Activated CD8-positive, alpha-beta T cell treated with anti-CD3 and anti-CD28 coated beads, Interleukin-2, amount 10 ng/mL, durations not matched to agents 7 days and 5 days (primary cell): ENCODE measurements at regions not wholly inside any gene's neighbourhood (a gene's known extent, or its start where the extent isn't known, plus 50 kb on each side); places are given as distances from the start of the nearest gene placed in this dataset.

Experiments used
- ATAC-seq: fragments of 150-1000 bp; cut with Tn5 transposase; one replicate; pipeline ENCODE4 v1.10.0; 2021; ENCODE audit warnings: moderate library complexity
- CTCF ChIA-PET: fragments of 350-600 bp; sonication (Branson Sonifier 250); formaldehyde crosslinking; loops from one replicate; lab custom pipeline; 2021; ENCODE audit warnings: antibody characterized with exemption; lab: Charles Lee
- POLR2A ChIA-PET: fragments of 350-600 bp; sonication (Branson Sonifier 250); formaldehyde crosslinking; loops from one replicate; lab custom pipeline; 2021; ENCODE audit warnings: antibody characterized with exemption; lab: Charles Lee
- DNase-seq: peaks from one replicate; pipeline ENCODE4 v3.0.0-alpha.2; 2020
- H3K27ac Mint-ChIP-seq: one replicate; pipeline ENCODE4 v1.8.0; 2021; ENCODE audit warnings: mild to moderate bottlenecking, mixed read lengths
- H3K27me3 Mint-ChIP-seq: one replicate; pipeline ENCODE4 v1.8.0; 2021; ENCODE audit warnings: low read depth, mixed read lengths
- H3K36me3 Mint-ChIP-seq: one replicate; pipeline ENCODE4 v1.8.0; 2021; ENCODE audit warnings: low read depth, mixed read lengths
- H3K4me1 Mint-ChIP-seq: one replicate; pipeline ENCODE4 v1.8.0; 2021; ENCODE audit warnings: low read depth, mixed read lengths
- H3K4me3 Mint-ChIP-seq: one replicate; pipeline ENCODE4 v1.8.0; 2021; ENCODE audit warnings: mild to moderate bottlenecking, mixed read lengths
- H3K9me3 Mint-ChIP-seq: one replicate; pipeline ENCODE4 v1.8.0; 2022; ENCODE audit warnings: mixed read lengths; ENCODE audit not compliant: insufficient read depth

DNA sequence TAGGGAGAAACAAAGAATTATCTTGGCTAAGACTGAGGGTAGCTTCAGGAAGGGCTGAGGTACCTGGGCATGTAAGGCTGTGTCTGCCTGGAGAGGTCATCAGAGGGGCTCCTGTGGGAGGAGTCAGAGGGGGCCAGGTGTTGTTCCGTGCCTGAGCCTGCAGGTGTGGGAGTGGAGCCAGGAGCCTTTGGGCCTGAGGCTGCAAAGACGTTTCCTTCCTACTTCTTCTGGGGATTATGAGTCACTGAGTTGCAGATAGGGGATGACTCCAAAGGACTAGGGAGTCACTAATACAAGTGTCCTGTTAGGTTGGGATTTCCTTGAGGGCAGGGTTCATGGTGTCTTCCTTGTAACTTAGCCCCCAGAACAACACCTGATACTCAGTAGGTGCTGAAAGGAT, 391.1 kb downstream of the ARHGEF28 start:
- H3K9me3 Mint-ChIP-seq: no peaks in the 10 kb centered on the region
- ChIA-PET CTCF (no interaction called here), POLR2A (no interaction called here)
- DNase-seq (no peak), ATAC-seq (no peak)
- no peaks in the 10 kb centered on the region for H3K4me1 Mint-ChIP-seq
- no peak overlapping the region for H3K4me3 Mint-ChIP-seq
- H3K27ac Mint-ChIP-seq: no peak overlapping the region
- no peaks in the 10 kb centered on the region for H3K36me3 Mint-ChIP-seq
- H3K27me3 Mint-ChIP-seq: no peaks in the 10 kb centered on the region

- H3K36me3 Mint-ChIP-seq: no peaks in the 10 kb centered on the region
- no peak overlapping the region for H3K4me3 Mint-ChIP-seq
- H3K27ac Mint-ChIP-seq: no peak overlapping the region
- ChIA-PET POLR2A (no interaction called here), CTCF (no interaction called here)
- ATAC-seq: no peak
- H3K27me3 Mint-ChIP-seq: no peaks in the 10 kb centered on the region
- no peak for DNase-seq
- no peaks in the 10 kb centered on the region for H3K4me1 Mint-ChIP-seq
- no peaks in the 10 kb centered on the region for H3K9me3 Mint-ChIP-seq
These were observed 390.4 kb downstream of the ARHGEF28 start for GRCh38 chr5:74016373-74016772.

DNA sequence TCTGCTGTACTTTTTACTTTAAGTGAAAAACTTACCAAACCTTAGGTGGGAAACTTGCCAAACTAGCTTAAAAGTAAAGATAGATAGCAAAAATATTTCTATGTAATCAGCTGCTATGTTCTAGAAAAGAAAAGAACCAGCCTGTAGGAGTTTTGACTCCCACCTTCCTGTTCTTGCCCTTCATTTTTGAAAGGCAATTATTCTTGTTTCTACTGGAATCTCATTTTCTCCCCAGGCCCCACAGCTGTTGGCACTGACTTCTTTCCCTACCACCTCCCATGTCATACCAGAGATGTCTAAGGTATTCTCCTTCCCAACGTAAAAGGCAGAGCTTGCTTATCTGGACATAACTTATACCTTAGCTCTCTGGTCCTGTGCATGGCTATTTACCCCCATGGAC, 389.7 kb downstream of the ARHGEF28 start:
- Mint-ChIP-seq H3K4me3 (no peak overlapping the region), H3K27me3 (no peaks in the 10 kb centered on the region), H3K9me3 (no peaks in the 10 kb centered on the region), H3K4me1 (no peaks in the 10 kb centered on the region), H3K27ac (no peak overlapping the region), H3K36me3 (no peaks in the 10 kb centered on the region)
- ChIA-PET CTCF (no interaction called here), POLR2A (no interaction called here)
- no peak for ATAC-seq
- DNase-seq: no peak

DNA sequence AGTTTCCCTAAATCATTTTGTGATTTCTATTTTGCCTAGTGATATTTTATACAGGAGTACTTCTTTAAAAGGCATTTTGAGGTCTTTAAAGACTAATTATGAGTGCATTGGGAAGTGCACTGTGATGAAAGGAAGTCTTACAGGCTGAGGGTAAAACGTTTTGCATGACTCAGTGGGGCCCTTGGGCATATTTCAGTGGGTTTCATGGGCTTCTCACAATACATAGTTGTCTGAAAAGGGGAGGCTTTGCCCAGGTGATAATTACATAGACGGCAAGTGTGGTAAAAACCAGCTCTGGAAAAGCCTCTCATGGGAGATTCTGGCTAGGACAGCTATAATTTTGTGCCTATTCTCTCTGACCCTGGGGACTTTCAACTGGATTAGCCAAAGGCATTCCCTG, 387.2 kb downstream of the ARHGEF28 start:
- ChIA-PET CTCF (no interaction called here), POLR2A (no interaction called here)
- Mint-ChIP-seq H3K4me1 (no peaks in the 10 kb centered on the region), H3K9me3 (no peaks in the 10 kb centered on the region), H3K36me3 (no peaks in the 10 kb centered on the region), H3K4me3 (no peak overlapping the region), H3K27me3 (no peaks in the 10 kb centered on the region), H3K27ac (no peak overlapping the region)
- no peak for DNase-seq
- ATAC-seq: no peak

DNA sequence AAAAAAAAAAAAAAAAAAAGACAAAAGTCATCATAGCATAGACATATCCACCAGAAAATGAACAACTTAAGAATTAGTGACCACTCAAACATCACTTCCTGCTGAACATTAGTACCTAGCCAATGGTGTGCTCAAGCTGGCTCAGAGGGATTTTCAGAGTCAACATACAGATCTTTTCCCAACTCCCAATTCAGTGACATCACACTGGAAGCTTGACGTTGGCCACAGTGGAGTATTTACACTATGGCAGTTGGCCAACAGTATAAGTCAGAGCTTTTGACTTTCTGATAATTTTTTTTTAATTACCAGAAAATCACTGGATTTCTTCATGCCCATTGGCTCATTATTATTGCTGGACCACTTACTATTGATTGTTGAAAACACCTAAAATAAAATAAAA, 383.5 kb downstream of the ARHGEF28 start:
- Mint-ChIP-seq H3K27me3 (peaks cover 3% of the 10 kb centered on the region), H3K9me3 (no peaks in the 10 kb centered on the region), H3K4me3 (no peak overlapping the region), H3K27ac (no peak overlapping the region), H3K36me3 (no peaks in the 10 kb centered on the region), H3K4me1 (no peaks in the 10 kb centered on the region)
- DNase-seq (no peak), ATAC-seq (no peak)
- ChIA-PET CTCF (no interaction called here), POLR2A (no interaction called here)

DNA sequence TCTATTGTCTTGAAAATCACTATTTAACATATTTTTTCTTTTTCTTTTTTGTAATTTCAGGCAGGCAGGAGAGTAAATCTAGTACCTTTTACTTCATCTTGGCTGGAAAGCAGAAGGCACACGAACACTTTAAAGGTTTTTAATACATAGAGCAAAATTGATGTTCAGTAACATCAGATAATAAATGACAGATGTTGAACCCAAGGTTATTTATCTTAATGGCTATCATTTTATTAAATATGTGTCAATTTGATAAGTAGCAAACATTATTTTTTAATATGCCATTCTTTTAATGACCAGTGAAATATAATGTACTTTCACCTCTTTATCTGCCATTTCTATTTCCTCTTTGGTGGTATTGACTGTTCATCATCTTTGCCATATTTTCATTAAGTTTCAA, 381.2 kb downstream of the ARHGEF28 start:
- POLR2A ChIA-PET: no interaction called here
- peaks cover 3% of the 10 kb centered on the region for H3K27me3 Mint-ChIP-seq
- DNase-seq: no peak
- no peak overlapping the region for H3K27ac Mint-ChIP-seq
- H3K4me3 Mint-ChIP-seq: no peak overlapping the region
- CTCF ChIA-PET: no interaction called here
- H3K4me1 Mint-ChIP-seq: no peaks in the 10 kb centered on the region
- ATAC-seq: no peak
- no peaks in the 10 kb centered on the region for H3K36me3 Mint-ChIP-seq
- no peaks in the 10 kb centered on the region for H3K9me3 Mint-ChIP-seq

DNA sequence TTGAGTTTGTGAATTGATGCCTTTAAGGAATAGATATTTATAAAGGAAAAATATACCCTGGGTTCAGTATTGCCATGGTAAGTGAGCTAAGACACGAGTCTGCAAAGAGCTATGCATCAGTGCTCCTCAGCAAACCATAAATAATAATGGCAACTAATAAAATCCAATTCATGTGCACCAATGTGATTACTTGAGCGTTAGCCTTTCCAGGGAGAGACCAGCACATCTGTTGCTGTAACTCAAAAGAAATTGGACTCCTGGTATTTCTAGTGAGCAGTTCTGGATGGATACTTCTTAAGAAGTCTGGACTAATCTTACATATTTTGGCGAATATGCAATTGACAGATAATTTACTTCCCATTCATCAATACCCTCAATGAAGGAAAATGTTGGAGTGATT, 373.3 kb downstream of the ARHGEF28 start:
- no peaks in the 10 kb centered on the region for H3K4me1 Mint-ChIP-seq
- no peak for ATAC-seq
- POLR2A ChIA-PET: no interaction called here
- H3K36me3 Mint-ChIP-seq: no peaks in the 10 kb centered on the region
- no peak overlapping the region for H3K27ac Mint-ChIP-seq
- H3K27me3 Mint-ChIP-seq: no peaks in the 10 kb centered on the region
- H3K4me3 Mint-ChIP-seq: no peak overlapping the region
- CTCF ChIA-PET: no interaction called here
- H3K9me3 Mint-ChIP-seq: no peaks in the 10 kb centered on the region
- no peak for DNase-seq

GRCh38 chr5:73998489-73998888, 372.5 kb downstream of the ARHGEF28 start:
- H3K27ac Mint-ChIP-seq: no peak overlapping the region
- DNase-seq (no peak), ATAC-seq (no peak)
- POLR2A ChIA-PET: no interaction called here
- no peaks in the 10 kb centered on the region for H3K27me3 Mint-ChIP-seq
- no peak overlapping the region for H3K4me3 Mint-ChIP-seq
- no peaks in the 10 kb centered on the region for H3K36me3 Mint-ChIP-seq
- H3K4me1 Mint-ChIP-seq: no peaks in the 10 kb centered on the region
- CTCF ChIA-PET: no interaction called here
- no peaks in the 10 kb centered on the region for H3K9me3 Mint-ChIP-seq

- CTCF ChIA-PET: no interaction called here
- Mint-ChIP-seq H3K9me3 (no peaks in the 10 kb centered on the region), H3K27ac (no peak overlapping the region), H3K27me3 (no peaks in the 10 kb centered on the region), H3K4me1 (no peaks in the 10 kb centered on the region), H3K36me3 (no peaks in the 10 kb centered on the region), H3K4me3 (no peak overlapping the region)
- POLR2A ChIA-PET: no interaction called here
- ATAC-seq: no peak
- no peak for DNase-seq
These were observed 372.0 kb downstream of the ARHGEF28 start for GRCh38 chr5:73997960-73998359.

DNA sequence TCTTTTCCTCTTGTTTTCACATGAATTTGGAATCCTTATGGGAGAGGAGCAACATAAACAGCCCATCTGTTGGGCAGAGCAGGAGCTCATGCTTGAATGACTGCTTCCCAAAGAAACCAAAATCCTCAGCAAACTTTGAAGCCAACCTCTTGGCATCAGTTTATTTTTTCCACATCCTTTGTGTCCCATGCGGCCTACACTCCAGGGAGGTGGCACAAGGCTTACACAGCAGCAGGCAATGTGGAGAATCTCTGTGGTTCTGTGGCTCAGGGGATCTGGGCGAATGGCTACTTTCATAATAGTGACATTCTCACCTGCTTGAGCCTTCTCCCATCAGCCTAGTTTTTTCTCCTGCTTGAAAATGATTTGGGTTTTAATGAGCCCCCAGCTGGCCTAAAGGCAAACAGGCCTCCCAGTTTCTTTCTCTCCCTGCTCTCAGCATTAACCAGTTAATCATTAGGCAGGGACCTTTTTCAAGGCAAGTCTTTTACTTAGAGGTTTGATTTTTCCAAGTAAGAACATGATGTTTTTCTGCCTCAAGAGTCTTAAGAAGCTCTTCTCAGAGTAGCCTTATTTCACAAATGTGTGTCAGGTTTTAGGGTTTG, 370.3 kb downstream of the ARHGEF28 start:
- Mint-ChIP-seq H3K4me3 (no peak overlapping the region), H3K4me1 (no peaks in the 10 kb centered on the region), H3K27me3 (no peaks in the 10 kb centered on the region), H3K27ac (no peak overlapping the region), H3K36me3 (no peaks in the 10 kb centered on the region), H3K9me3 (peaks cover 4% of the 10 kb centered on the region)
- ChIA-PET CTCF (no interaction called here), POLR2A (no interaction called here)
- DNase-seq (no peak), ATAC-seq (no peak)

DNA sequence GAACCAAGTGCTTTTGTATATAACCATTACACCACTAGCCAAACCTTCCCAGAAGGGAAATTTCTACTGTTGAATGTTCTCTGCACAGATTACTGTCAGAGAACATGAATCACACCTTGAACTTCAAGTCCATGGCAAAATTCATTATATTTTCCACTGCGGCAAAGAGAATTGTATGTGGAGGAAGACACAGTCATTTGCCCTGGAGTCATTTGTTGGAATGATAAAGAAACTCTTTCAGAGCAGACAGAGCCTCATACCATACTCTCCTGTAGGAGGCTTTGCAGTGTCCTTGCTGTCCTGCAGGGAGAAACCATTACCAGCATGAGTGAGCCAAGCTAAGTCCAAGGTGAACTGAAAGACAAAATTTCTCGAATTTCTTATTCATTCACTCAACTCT, 369.0 kb downstream of the ARHGEF28 start:
- CTCF ChIA-PET: no interaction called here
- no peak for ATAC-seq
- Mint-ChIP-seq H3K9me3 (peaks cover 4% of the 10 kb centered on the region), H3K4me1 (no peaks in the 10 kb centered on the region), H3K27ac (no peak overlapping the region), H3K4me3 (no peak overlapping the region), H3K36me3 (no peaks in the 10 kb centered on the region), H3K27me3 (no peaks in the 10 kb centered on the region)
- POLR2A ChIA-PET: no interaction called here
- no peak for DNase-seq
